Large intestine (tissue), 3 donors: ENCODE measurements at regions not wholly inside any gene's neighbourhood (a gene's known extent, or its start where the extent isn't known, plus 50 kb on each side); places are given as distances from the start of the nearest gene placed in this dataset.

Experiments
- DNase-seq, 2 donors: peaks; one replicate each; pipeline versions ENCODE4 v3.0.0 to v3.0.0-alpha.2; 2013
- H3K27ac ChIP-seq: one replicate; pipeline ENCODE4 v1.5.1; 2013; ENCODE audit warnings: low read length
- H3K27me3 ChIP-seq: 2 replicates; pipeline ENCODE4 v1.6.1; 2013; ENCODE audit warnings: low read length; ENCODE audit not compliant: control insufficient read depth, insufficient read depth
- H3K36me3 ChIP-seq: 2 replicates; pipeline ENCODE4 v1.6.1; 2013; ENCODE audit warnings: low read length; ENCODE audit not compliant: control insufficient read depth, insufficient read depth
- H3K4me1 ChIP-seq: one replicate; pipeline ENCODE4 v1.6.1; 2013; ENCODE audit warnings: low read length; ENCODE audit not compliant: control insufficient read depth, insufficient read depth
- H3K4me3 ChIP-seq: one replicate; pipeline ENCODE4 v1.5.1; 2013; ENCODE audit warnings: low read length
- H3K9me3 ChIP-seq: one replicate; pipeline ENCODE4 v1.6.1; 2013; ENCODE audit warnings: mild to moderate bottlenecking, low read depth, low read length, moderate library complexity; ENCODE audit not compliant: control insufficient read depth
- WGBS: methylation state at CpG from one replicate; pipeline ENCODE4 v1.1.5; 2013; ENCODE audit warnings: low lambda C conversion rate; ENCODE audit not compliant: insufficient coverage; 5-methylcytosine and 5-hydroxymethylcytosine counted together

DNA sequence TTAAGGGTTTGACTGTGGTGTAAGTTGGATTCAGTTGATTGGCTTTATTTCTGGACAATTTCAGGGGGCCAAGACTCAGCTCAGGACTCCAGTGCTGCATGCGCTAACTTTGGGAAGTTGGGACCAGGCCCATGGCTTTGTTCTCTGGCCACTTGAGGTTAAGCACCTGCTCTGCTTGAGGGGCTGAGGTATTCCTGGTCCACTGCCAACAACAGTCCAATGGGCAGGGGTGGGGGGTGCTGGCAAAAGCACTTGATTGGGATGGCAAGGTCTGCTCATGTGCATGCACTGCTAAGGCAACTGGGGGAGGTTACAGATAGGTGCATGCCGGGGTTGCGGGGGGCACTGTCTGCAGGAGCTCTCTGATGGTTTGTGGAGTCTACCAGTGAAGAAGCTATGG lies 52.6 kb upstream of the ASB17 start:
- Histone ChIP-seq H3K36me3 (no peaks in the 10 kb centered on the region), H3K4me3 (no peak overlapping the region), H3K4me1 (no peaks in the 10 kb centered on the region), H3K27me3 (no peaks in the 10 kb centered on the region), H3K9me3 (no peaks in the 10 kb centered on the region), H3K27ac (no peak overlapping the region)
- WGBS, result no CpG with 5 or more reads among the region's 3 CpGs
- no peak for DNase-seq

DNA sequence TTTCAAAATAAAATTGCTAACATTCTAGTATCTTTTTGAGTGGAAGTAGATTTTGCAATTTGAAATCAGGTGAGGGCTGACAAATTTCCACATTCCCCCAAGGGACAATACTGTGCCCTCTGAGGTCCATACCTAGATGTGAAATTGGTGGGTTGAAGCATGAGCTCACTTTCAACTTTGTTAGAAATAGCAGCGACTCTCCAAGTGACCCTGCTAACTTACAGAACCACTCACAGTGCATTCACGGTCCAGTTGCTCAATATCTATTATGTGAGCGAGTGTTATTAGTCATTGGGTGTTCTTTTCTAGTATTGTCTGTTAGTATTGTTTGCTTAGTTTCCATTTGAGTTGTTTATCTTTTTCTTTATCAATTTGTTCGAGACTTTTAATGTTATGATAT lies 53.6 kb upstream of the ASB17 start:
- no peak for DNase-seq
- H3K27ac ChIP-seq, result no peak overlapping the region
- H3K4me1 ChIP-seq, result no peaks in the 10 kb centered on the region
- no peaks in the 10 kb centered on the region for H3K36me3 ChIP-seq
- H3K9me3 ChIP-seq, result no peaks in the 10 kb centered on the region
- H3K27me3 ChIP-seq, result no peaks in the 10 kb centered on the region
- WGBS, result 20% methylated on average over 1 of the region's 4 CpGs
- H3K4me3 ChIP-seq, result no peak overlapping the region

DNA sequence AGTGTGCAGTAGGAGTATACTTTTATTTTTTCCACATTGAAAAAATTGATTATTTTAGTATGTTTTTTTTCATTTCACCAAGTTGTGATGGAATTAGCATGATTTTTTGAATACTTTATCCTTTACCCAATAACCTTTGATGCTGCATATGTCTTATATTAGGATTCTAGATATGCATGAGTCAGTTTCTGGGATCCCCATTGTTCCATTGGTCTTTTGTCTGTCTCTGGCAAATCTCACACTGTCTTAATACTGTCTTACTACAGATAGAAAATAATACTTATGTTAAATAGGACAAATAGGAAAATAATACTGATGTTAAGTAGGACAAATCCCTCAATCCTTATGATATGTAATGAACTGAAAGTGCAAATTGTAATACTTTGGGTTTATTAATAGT lies 54.3 kb upstream of the ASB17 start:
- no peaks in the 10 kb centered on the region for H3K36me3 ChIP-seq

DNA sequence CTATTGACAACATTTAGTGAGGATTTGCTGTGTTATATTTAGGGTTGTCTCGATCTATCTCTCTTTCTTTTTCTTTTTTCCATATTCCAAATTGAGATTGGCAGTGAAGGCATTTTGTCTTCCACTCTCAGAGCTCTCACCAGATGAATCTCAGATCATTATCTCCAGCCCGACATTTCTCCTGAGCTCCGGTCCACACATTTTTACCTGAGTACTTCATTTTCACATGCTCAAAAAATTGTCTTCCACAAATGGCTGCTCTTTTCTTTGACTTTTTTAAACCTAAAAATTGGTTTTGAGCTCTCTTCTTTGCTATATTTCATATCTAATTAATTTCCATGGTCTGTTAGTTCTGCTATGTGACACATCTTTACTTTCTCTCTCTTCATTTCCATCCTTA lies 56.9 kb upstream of the ASB17 start:
- 43% methylated on average over 2 of the region's 3 CpGs for WGBS
- H3K4me3 ChIP-seq, result no peak overlapping the region
- H3K9me3 ChIP-seq, result no peaks in the 10 kb centered on the region
- DNase-seq, result no peak
- no peaks in the 10 kb centered on the region for H3K27me3 ChIP-seq
- H3K27ac ChIP-seq, result no peak overlapping the region
- no peaks in the 10 kb centered on the region for H3K4me1 ChIP-seq
- no peaks in the 10 kb centered on the region for H3K36me3 ChIP-seq

More for the DNA sequence above, 54.3 kb upstream of the ASB17 start:
- H3K27me3 ChIP-seq, result no peaks in the 10 kb centered on the region
- H3K9me3 ChIP-seq, result no peaks in the 10 kb centered on the region
- DNase-seq, result no peak
- no peaks in the 10 kb centered on the region for H3K4me1 ChIP-seq
- H3K4me3 ChIP-seq, result no peak overlapping the region
- no peak overlapping the region for H3K27ac ChIP-seq

DNA sequence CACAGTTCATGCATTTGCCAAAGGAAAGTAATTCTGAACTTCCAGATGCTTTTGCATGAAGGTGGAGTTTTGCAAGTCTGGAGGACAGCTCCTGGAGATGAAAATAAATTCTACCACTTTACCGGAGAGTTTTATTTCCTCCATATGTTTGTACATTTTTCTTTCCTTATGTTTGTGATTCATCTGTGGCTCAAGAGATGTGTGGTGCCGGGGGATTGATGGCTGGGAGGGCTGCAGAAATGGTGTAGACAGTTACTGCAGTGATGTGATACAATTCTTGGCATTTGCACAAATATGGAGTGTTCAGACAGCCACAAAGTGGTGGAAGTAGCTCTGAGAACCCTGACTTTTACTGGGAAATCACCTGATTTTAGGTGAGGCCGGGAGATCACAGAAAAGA lies 58.5 kb upstream of the ASB17 start:
- Histone ChIP-seq H3K4me1 (no peaks in the 10 kb centered on the region), H3K36me3 (no peaks in the 10 kb centered on the region), H3K27ac (no peak overlapping the region), H3K27me3 (no peaks in the 10 kb centered on the region), H3K9me3 (no peaks in the 10 kb centered on the region), H3K4me3 (no peak overlapping the region)
- no CpG with 5 or more reads among the region's 3 CpGs for WGBS
- no peak for DNase-seq

DNA sequence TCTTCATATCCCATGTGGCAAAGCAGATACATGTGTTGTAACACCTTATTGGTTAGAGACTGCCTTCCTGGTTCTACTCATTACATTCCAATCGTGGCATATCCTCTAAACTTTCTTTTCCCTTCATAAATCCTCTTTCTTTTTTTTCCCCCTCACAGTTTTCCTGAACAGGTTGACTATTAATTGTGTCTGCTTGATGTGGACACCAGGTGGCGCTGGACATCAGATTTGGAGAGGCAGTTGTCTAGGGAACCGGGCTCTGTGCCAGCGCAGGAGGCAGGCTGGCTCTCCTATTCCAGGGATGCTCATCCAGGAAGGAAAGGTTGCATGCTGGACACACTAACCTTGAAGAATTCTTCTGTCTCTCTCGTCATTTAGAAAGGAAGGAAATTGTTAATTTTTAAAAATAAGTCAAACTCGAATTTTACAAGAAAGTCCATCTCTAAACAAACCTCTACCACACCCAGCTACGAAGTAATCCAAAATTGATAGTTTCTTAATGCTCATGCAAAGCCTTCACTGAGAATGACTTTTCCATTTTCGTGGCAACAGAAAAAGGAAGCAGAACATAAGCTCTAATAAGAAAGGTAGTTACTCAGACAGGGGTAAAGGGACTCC lies 59.4 kb upstream of the ASB17 start:
- Histone ChIP-seq H3K4me3 (no peak overlapping the region), H3K36me3 (no peaks in the 10 kb centered on the region), H3K27ac (no peak overlapping the region), H3K4me1 (no peaks in the 10 kb centered on the region), H3K27me3 (no peaks in the 10 kb centered on the region), H3K9me3 (no peaks in the 10 kb centered on the region)
- peak; percentile 76 to 84 for DNase-seq
- 0% methylated on average over 2 of the region's 8 CpGs for WGBS

DNA sequence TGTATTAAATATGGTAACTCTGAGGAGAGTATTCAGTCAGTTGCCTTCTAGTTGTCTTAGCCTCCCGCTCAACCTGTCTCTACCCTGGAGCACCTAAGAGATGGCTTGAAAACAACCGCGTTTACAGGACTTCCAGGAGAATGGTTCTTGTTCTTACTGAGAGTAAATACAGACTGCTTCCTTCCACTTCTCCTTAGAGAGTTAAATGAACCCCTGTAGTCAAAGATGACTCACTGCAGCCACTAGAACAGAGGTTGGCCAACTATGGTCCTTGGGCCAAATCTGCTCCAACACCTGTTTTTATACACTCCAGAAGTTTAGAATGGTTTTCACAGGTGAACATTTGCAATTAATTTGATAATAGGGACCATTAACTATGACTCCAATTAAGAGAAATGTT lies 60.1 kb upstream of the ASB17 start:
- Histone ChIP-seq H3K9me3 (no peaks in the 10 kb centered on the region), H3K36me3 (no peaks in the 10 kb centered on the region), H3K27me3 (no peaks in the 10 kb centered on the region), H3K4me3 (no peak overlapping the region), H3K4me1 (no peaks in the 10 kb centered on the region), H3K27ac (no peak overlapping the region)
- DNase-seq, result no peak
- WGBS, result no CpG with 5 or more reads among the region's 3 CpGs

DNA sequence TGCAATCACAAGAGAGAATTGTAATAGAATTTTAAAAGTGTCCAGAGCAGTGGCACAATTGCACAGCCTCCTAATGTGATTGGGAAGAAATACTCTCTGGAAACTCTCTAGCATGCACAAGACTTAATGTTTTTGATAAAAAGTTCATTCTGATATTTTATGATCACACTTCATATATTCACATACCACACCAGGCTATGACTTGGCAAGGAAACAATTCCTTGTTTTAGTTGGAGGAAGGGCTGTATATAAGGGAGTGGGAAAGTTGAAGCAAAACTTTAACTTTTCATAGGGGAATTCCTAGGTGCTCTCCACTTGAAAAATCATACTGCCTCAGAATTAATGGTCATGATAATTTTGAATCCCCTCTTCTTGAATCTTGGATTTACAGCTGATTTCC lies 61.5 kb upstream of the ASB17 start:
- no peak overlapping the region for H3K4me3 ChIP-seq
- no peaks in the 10 kb centered on the region for H3K9me3 ChIP-seq
- H3K4me1 ChIP-seq, result no peaks in the 10 kb centered on the region
- DNase-seq, result no peak
- no peak overlapping the region for H3K27ac ChIP-seq
- H3K27me3 ChIP-seq, result no peaks in the 10 kb centered on the region
- H3K36me3 ChIP-seq, result no peaks in the 10 kb centered on the region

DNA sequence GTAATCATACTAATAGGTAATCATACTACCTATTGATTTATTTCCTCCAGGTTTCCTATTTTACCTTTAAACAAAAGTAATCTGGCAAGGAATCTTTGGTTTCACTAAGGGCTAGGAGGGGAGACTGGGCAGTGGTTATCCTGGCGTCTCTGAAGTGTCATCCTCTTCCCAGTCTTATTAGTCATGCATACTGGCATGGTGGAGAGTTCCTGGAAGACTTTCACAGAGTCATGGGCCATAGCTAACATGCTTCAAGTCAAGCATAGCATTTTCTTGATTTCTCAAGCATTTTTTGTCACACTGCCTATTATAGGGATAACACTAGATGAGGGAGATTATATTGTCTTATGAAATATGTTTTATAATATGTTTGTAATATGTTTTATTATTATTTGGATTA lies 64.0 kb upstream of the ASB17 start:
- Histone ChIP-seq H3K27ac (no peak overlapping the region), H3K4me1 (no peaks in the 10 kb centered on the region), H3K4me3 (no peak overlapping the region), H3K9me3 (no peaks in the 10 kb centered on the region), H3K27me3 (no peaks in the 10 kb centered on the region), H3K36me3 (no peaks in the 10 kb centered on the region)
- no CpG with 5 or more reads among the region's 1 CpG for WGBS
- no peak for DNase-seq

DNA sequence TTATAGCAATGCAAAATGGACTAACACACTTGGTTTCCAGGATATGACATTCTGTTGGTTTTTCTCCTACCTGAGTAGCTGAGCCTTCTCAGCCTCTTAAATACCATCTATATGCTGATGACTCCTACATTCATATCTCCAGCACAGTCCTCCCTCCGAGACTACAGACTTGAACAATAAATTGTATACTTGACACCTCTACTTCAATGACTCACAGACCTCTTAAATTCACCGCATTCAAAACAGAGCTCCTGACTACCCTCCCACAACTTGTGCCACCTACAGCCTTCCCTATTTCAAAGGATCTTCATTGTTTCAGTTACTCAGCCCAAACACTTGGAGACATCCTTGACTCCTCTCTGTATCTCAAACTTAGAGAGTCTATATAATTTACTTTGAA lies 66.8 kb upstream of the ASB17 start:
- Histone ChIP-seq H3K27ac (no peak overlapping the region), H3K4me1 (no peaks in the 10 kb centered on the region), H3K36me3 (no peaks in the 10 kb centered on the region), H3K27me3 (no peaks in the 10 kb centered on the region), H3K4me3 (no peak overlapping the region), H3K9me3 (no peaks in the 10 kb centered on the region)
- no CpG with 5 or more reads among the region's 2 CpGs for WGBS
- no peak for DNase-seq

DNA sequence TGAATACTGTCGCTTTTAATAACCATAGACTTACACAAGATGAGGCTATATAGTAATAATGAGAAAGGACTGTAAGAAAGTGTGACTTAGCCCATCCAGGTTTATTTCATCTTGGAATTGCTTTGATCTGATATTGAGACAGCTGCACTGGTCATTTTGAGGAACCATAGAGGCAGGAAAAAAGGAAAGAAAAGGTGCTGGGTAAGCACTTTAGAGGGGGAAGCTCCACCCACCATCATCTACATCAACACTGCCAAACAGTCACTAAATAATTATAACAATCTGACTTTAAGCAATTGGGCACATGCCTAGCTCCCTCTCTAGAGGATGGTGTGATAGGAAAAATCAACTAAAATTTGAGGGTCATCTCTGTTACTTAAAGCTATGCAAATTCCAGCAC lies 70.6 kb upstream of the ST6GALNAC3 start:
- no peaks in the 10 kb centered on the region for H3K4me1 ChIP-seq
- no peak overlapping the region for H3K27ac ChIP-seq
- DNase-seq, result no peak
- WGBS, result 83% methylated on average over 1 of the region's 1 CpG
- no peaks in the 10 kb centered on the region for H3K36me3 ChIP-seq
- H3K4me3 ChIP-seq, result no peak overlapping the region
- H3K9me3 ChIP-seq, result no peaks in the 10 kb centered on the region
- no peaks in the 10 kb centered on the region for H3K27me3 ChIP-seq
